AG04449 (cell line): ENCODE measurements at regions not wholly inside any gene's neighbourhood (a gene's known extent, or its start where the extent isn't known, plus 50 kb on each side); places are given as distances from the start of the nearest gene placed in this dataset.

Experiments
- CTCF ChIA-PET: fragments of 350-600 bp; formaldehyde crosslinking; extraction: SDS; loops from one replicate; lab custom pipeline; 2021; ENCODE audit warnings: antibody characterized with exemption; lab: Yijun Ruan, JAX
- POLR2A ChIA-PET: fragments of 400-600, 350-600 bp; formaldehyde crosslinking; extraction: SDS; loops from one replicate; lab custom pipeline; 2020; ENCODE audit warnings: antibody characterized with exemption, inconsistent platforms; lab: Yijun Ruan, JAX
- DNase-seq: peaks from one replicate; pipeline ENCODE4 v3.0.0-alpha.2; 2010; ENCODE audit warnings: low read depth, low spot score
- H3K4me3 ChIP-seq: 2 replicates; pipeline ENCODE4 v1.5.1; 2011; ENCODE audit warnings: low read depth, mild to moderate bottlenecking, control low read depth, low read length
- CTCF ChIP-seq: IDR thresholded peaks from one replicate; pipeline ENCODE4 v1.5.1; 2011; ENCODE audit warnings: mild to moderate bottlenecking, moderate library complexity, low read length, control low read depth, inconsistent platforms; ENCODE audit not compliant: insufficient read depth; ENCODE audit errors: missing control alignments

- H3K4me3 ChIP-seq = no peak overlapping the region
- ChIA-PET CTCF (no interaction called here), POLR2A (no interaction called here)
- DNase-seq = no peak
- no peak for TF ChIP-seq CTCF
These were observed 219.5 kb upstream of the TANK start for GRCh38 chr2:160940699-160941098.

- POLR2A ChIA-PET = no interaction called here
- TF ChIP-seq CTCF = no peak
- no peak overlapping the region for H3K4me3 ChIP-seq
- CTCF ChIA-PET = no interaction called here
- no peak for DNase-seq
These were observed 218.9 kb upstream of the TANK start for GRCh38 chr2:160941290-160941846.

- CTCF ChIA-PET = interaction anchor here (0.6 to 2.0 kb wide), 3 partner anchors 18 to 53 kb away, joined by 3 to 4 read pairs (median 3); no protein-coding TSS in a partner anchor
- no peak for DNase-seq
- no peak overlapping the region for H3K4me3 ChIP-seq
These were observed 217.6 kb upstream of the TANK start for GRCh38 chr2:160942476-160943142.

GRCh38 chr2:160943414-160943813 lies 216.8 kb upstream of the TANK start:
- H3K4me3 ChIP-seq = no peak overlapping the region
- DNase-seq = no peak
- no peak for TF ChIP-seq CTCF
- ChIA-PET CTCF (interaction anchor here (0.8 to 2.0 kb wide), 2 partner anchors 17 to 28 kb away, joined by 3 to 4 read pairs; no protein-coding TSS in a partner anchor), POLR2A (no interaction called here)

More at GRCh38 chr2:160942476-160943142, 217.6 kb upstream of the TANK start:
- POLR2A ChIA-PET = no interaction called here
- no peak for TF ChIP-seq CTCF

- H3K4me3 ChIP-seq = no peak overlapping the region; the same call in 1 of the 2 replicates
- CTCF ChIA-PET = no interaction called here
- no peak for TF ChIP-seq CTCF
- POLR2A ChIA-PET = no interaction called here
- no peak for DNase-seq
These were observed 207.6 kb upstream of the TANK start for GRCh38 chr2:160952464-160953254.

- CTCF ChIA-PET = interaction anchor here (0.5 to 1.8 kb wide), 2 partner anchors 10 to 568 kb away, joined by 3 to 4 read pairs; no protein-coding TSS in a partner anchor
These were observed 204.7 kb upstream of the TANK start for GRCh38 chr2:160955578-160955977.

More at GRCh38 chr2:160955578-160955977, 204.7 kb upstream of the TANK start:
- DNase-seq = no peak
- POLR2A ChIA-PET = no interaction called here
- TF ChIP-seq CTCF = no peak
- H3K4me3 ChIP-seq = no peak overlapping the region
